ENCODE measurements at regions not wholly inside any gene's neighbourhood (a gene's known extent, or its start where the extent isn't known, plus 50 kb on each side); places are given as distances from the start of the nearest gene placed in this dataset.

DNA sequence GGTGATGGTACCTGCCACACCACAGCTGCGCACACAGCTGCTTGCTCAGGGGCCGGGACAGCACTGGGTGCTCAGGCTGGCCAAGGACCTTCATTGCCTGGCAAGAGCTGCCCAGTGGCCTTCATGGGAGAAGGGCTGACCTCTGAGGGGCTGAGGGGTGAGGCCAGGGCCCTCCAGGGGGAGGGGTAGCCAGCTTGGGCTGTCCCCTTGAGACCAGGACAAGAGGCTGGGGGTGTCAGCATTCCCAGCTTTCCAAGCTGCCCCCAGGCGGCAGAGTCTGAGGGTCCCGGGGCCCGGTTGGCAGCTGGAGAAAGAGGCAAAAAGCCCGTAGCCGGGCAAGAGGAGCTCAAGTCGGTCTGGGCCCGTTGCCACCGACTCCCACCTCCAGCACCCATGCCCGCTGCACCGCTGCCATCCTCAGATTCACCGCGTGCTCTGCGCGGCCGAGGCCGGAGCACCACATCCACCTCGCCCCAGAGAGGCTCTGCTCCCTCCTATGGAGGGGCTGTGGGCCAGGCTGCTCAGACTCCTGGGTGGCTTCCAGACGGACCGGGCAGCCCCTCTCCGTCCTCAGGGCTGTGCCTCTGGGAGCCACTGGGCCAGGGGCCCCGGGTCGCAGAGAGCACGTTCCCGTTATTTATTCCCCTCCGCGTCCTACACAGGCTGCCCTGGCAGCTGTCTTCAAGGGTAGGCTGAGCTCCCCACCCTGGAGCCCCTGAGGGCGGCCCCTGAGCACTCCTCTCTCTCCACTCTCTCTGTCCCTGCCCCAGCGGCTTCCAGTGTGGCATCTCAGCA is 51.5 kb downstream of the PLXNA1 start:
- ChIA-PET POLR2A (no interaction called here), CTCF (no interaction called here)
- Histone ChIP-seq H3K9ac (ENCODE audit: low read length) (no peak overlapping the region), H3K4me2 (replicated peaks; ENCODE audit: low read depth, low read length, poor library complexity, severe bottlenecking) (no peak overlapping the region), H3K4me3 (ENCODE audit: control extremely low read depth in 1 of 5, extremely low read depth in 1 of 5, insufficient read depth in 1 of 5, low read depth in 2 of 5, low read length in 4 of 5) (no peak overlapping the region), H3K9me3 (ENCODE audit: control extremely low read depth in 1 of 3, control insufficient read depth in 2 of 3, insufficient read depth in 1 of 3, low read length in 2 of 3) (no peaks in the 10 kb centered on the region), H3K79me2 (ENCODE audit: control insufficient read depth, insufficient read depth, low read length) (no peaks in the 10 kb centered on the region), H4K20me1 (ENCODE audit: control insufficient read depth, insufficient read depth, low read length, poor library complexity, severe bottlenecking) (no peaks in the 10 kb centered on the region), H3K4me1 (ENCODE audit: control insufficient read depth in 2 of 2, insufficient read depth in 2 of 2, low read length in 2 of 2) (no peaks in the 10 kb centered on the region), H3K27ac (ENCODE audit: low read length in 2 of 2) (no peak overlapping the region), H2AFZ (ENCODE audit: insufficient read depth, low read depth, low read length, poor library complexity, severe bottlenecking) (no peak overlapping the region), H3K36me3 (replicated peaks in 1 of 2; ENCODE audit: control extremely low read depth in 1 of 2, control insufficient read depth in 1 of 2, extremely low read depth in 1 of 2, insufficient read depth in 2 of 2, low read length in 1 of 2) (no peaks in the 10 kb centered on the region), H3K27me3 (replicated peaks in 1 of 4; ENCODE audit: control extremely low read depth in 1 of 4, control insufficient read depth in 3 of 4, insufficient read depth in 4 of 4, low read length in 3 of 4) (no peaks in the 10 kb centered on the region)
- WGBS (ENCODE audit: insufficient coverage) = 97% methylated on average over 28 of the region's 30 CpGs
- no peak for DNase-seq
- no peak overlapping the region for H3K27ac Mint-ChIP-seq
- no peaks in the 10 kb centered on the region for H3K27me3 Mint-ChIP-seq
- no peaks in the 10 kb centered on the region for H3K9me3 Mint-ChIP-seq (ENCODE audit: insufficient read depth)
- TF ChIP-seq CTCF (IDR thresholded peaks at IDR 0.05) (no peak), EZH2 (IDR thresholded peaks at IDR 0.05; ENCODE audit: borderline replicate concordance, insufficient read depth, low read depth, low read length, poor library complexity, severe bottlenecking) (no peak)
- H3K4me3 Mint-ChIP-seq = no peak overlapping the region
- intact Hi-C loops (cut with micrococcal nuclease) = no loop called here
- ATAC-seq (ENCODE audit: low read depth) = no peak
- H3K4me1 Mint-ChIP-seq = no peaks in the 10 kb centered on the region

GRCh38 chr3:127034990-127035652 is 52.2 kb downstream of the PLXNA1 start:
- no peak for TF ChIP-seq CTCF (IDR thresholded peaks at IDR 0.05)
- no peak for TF ChIP-seq EZH2 (IDR thresholded peaks at IDR 0.05; ENCODE audit: borderline replicate concordance, insufficient read depth, low read depth, low read length, poor library complexity, severe bottlenecking)
- Histone ChIP-seq H3K4me3 (ENCODE audit: control extremely low read depth in 1 of 5, extremely low read depth in 1 of 5, insufficient read depth in 1 of 5, low read depth in 2 of 5, low read length in 4 of 5) (no peak overlapping the region), H3K36me3 (replicated peaks in 1 of 2; ENCODE audit: control extremely low read depth in 1 of 2, control insufficient read depth in 1 of 2, extremely low read depth in 1 of 2, insufficient read depth in 2 of 2, low read length in 1 of 2) (no peaks in the 10 kb centered on the region), H3K4me2 (replicated peaks; ENCODE audit: low read depth, low read length, poor library complexity, severe bottlenecking) (no peak overlapping the region), H2AFZ (ENCODE audit: insufficient read depth, low read depth, low read length, poor library complexity, severe bottlenecking) (no peak overlapping the region), H3K9ac (ENCODE audit: low read length) (no peak overlapping the region), H3K79me2 (ENCODE audit: control insufficient read depth, insufficient read depth, low read length) (no peaks in the 10 kb centered on the region), H4K20me1 (ENCODE audit: control insufficient read depth, insufficient read depth, low read length, poor library complexity, severe bottlenecking) (no peaks in the 10 kb centered on the region), H3K27me3 (replicated peaks in 1 of 4; ENCODE audit: control extremely low read depth in 1 of 4, control insufficient read depth in 3 of 4, insufficient read depth in 4 of 4, low read length in 3 of 4) (no peaks in the 10 kb centered on the region), H3K27ac (ENCODE audit: low read length in 2 of 2) (no peak overlapping the region), H3K4me1 (ENCODE audit: control insufficient read depth in 2 of 2, insufficient read depth in 2 of 2, low read length in 2 of 2) (no peaks in the 10 kb centered on the region), H3K9me3 (ENCODE audit: control extremely low read depth in 1 of 3, control insufficient read depth in 2 of 3, insufficient read depth in 1 of 3, low read length in 2 of 3) (no peaks in the 10 kb centered on the region)
- H3K27me3 Mint-ChIP-seq = no peaks in the 10 kb centered on the region
- no peak overlapping the region for H3K4me3 Mint-ChIP-seq
- intact Hi-C loops (cut with micrococcal nuclease) = no loop called here
- no peaks in the 10 kb centered on the region for H3K4me1 Mint-ChIP-seq
- H3K9me3 Mint-ChIP-seq (ENCODE audit: insufficient read depth) = no peaks in the 10 kb centered on the region
- DNase-seq (no peak), ATAC-seq (ENCODE audit: low read depth) (no peak)
- ChIA-PET CTCF (no interaction called here), POLR2A (no interaction called here)
- no peak overlapping the region for H3K27ac Mint-ChIP-seq
- 97% methylated on average over 12 of the region's 13 CpGs for WGBS (ENCODE audit: insufficient coverage)
